Activated T-helper 2 cell treated with anti-CD3 and anti-CD28 coated beads, Interferon-gamma antibody, Interleukin-2, Interleukin-4, amounts not matched to agents 10 μg/mL and 5 μg/mL and 100 μg/mL, durations not matched to agents 14 hours and 24 hours and 36 hours (primary cell): ENCODE measurements at regions not wholly inside any gene's neighbourhood (a gene's known extent, or its start where the extent isn't known, plus 50 kb on each side); places are given as distances from the start of the nearest gene placed in this dataset.
"Not testable (repeated sequence)": the region's sequence is repeated elsewhere in the genome, so short reads cannot be mapped to it uniquely, and the experiment has no call there.

Source experiments
- DNase-seq: peaks from one replicate; pipeline ENCODE4 v3.0.0; 2021; ENCODE audit warnings: low spot score
- H3K27ac Mint-ChIP-seq: one replicate; pipeline ENCODE4 v1.8.0; 2021; ENCODE audit warnings: mixed read lengths
- H3K27me3 Mint-ChIP-seq: one replicate; pipeline ENCODE4 v1.8.0; 2021; ENCODE audit warnings: low read depth, mixed read lengths
- H3K36me3 Mint-ChIP-seq: one replicate; pipeline ENCODE4 v1.8.0; 2021; ENCODE audit warnings: low read depth, mixed read lengths
- H3K4me1 Mint-ChIP-seq: one replicate; pipeline ENCODE4 v1.8.0; 2021; ENCODE audit warnings: low read depth, mixed read lengths
- H3K4me3 Mint-ChIP-seq: one replicate; pipeline ENCODE4 v1.8.0; 2021; ENCODE audit warnings: low read depth, mild to moderate bottlenecking, moderate library complexity, mixed read lengths
- H3K9me3 Mint-ChIP-seq: one replicate; pipeline ENCODE4 v1.8.0; 2021; ENCODE audit warnings: mixed read lengths
- intact Hi-C: fragments of 100-400 bp; cut with micrococcal nuclease; formaldehyde crosslinking; loops from one replicate; pipeline ENCODE4 v1.15.1; 2023

DNA sequence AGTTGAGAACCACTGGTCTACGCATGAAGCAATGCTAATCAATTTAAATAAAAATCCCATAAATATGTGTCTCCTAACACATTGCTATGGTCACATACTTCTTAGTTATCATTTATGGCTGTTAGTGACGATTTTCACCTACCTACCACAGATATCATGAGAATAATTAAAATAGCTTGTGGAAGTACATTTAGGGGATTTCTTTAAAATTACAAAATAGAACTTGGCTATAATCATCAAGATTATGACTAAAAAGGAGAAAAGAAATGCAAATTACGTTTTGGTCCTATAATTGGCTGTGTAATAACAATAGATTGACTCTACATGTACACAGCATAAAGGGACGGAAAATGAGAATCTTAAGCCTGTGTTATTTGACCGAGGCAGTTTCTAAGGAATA, 581.4 kb downstream of the PRIM2 start:
- H3K27ac Mint-ChIP-seq, H3K9me3 Mint-ChIP-seq, DNase-seq, H3K36me3 Mint-ChIP-seq, H3K4me3 Mint-ChIP-seq, H3K4me1 Mint-ChIP-seq, H3K27me3 Mint-ChIP-seq, intact Hi-C loops: not testable (repeated sequence)

DNA sequence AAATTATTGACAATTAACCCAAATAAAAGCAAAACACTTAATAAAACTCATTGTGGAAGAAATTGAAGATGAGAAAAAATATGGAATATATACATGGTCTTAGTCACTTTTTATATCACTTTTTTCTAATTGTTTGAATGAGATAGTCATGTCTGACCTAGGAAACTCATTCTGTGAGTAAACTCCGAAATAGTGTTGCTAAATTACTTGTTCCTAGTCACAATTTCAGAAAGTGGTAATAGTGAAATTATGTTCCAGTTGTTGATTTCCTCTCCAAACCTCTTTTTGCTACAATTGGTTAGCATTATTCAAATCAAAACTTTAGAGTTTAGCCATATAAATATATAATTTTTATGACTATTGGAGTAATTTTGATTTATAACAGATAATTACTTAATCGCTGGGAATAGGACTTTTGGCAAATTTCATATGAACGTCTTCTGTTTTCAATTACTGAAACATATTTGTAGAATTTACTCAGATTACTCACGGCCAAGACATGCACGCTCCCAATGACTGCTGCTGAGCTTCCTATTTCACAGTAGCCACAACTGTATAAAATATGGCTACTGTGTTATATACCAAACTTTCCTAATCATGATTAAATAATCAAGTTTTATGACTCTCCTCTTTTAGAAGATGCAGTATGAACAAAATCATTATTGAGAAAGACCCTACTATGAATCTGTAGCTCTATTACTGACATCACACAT, 583.4 kb downstream of the PRIM2 start:
- H3K27me3 Mint-ChIP-seq, H3K27ac Mint-ChIP-seq, DNase-seq, intact Hi-C loops, H3K36me3 Mint-ChIP-seq, H3K9me3 Mint-ChIP-seq, H3K4me1 Mint-ChIP-seq, H3K4me3 Mint-ChIP-seq: not testable (repeated sequence)

- H3K4me3 Mint-ChIP-seq, DNase-seq, H3K27ac Mint-ChIP-seq, H3K4me1 Mint-ChIP-seq, H3K9me3 Mint-ChIP-seq, H3K36me3 Mint-ChIP-seq, intact Hi-C loops, H3K27me3 Mint-ChIP-seq: not testable (repeated sequence)
Observed at GRCh38 chr6:57901445-57901844, 584.0 kb downstream of the PRIM2 start.

DNA sequence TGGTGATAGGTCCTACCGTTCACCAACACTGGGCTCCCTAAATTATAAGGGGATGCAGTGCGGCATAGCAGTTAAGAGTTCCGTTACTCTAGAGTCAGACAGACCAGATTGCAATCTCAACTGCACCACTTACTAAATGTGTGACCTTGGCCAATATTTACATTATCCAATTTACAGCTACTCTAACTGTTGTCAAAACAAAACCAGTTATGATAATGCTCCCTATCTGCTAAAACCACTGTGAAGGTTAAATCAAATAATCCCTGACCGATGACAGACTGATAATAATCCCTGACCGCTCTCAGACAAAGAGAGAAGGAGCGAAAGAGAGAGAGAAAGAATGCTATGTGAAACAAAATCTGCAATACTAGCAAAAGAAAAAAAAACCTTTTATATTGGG, 586.9 kb downstream of the PRIM2 start:
- intact Hi-C loops, DNase-seq, H3K36me3 Mint-ChIP-seq, H3K4me1 Mint-ChIP-seq, H3K27me3 Mint-ChIP-seq, H3K4me3 Mint-ChIP-seq, H3K9me3 Mint-ChIP-seq, H3K27ac Mint-ChIP-seq: not testable (repeated sequence)

DNA sequence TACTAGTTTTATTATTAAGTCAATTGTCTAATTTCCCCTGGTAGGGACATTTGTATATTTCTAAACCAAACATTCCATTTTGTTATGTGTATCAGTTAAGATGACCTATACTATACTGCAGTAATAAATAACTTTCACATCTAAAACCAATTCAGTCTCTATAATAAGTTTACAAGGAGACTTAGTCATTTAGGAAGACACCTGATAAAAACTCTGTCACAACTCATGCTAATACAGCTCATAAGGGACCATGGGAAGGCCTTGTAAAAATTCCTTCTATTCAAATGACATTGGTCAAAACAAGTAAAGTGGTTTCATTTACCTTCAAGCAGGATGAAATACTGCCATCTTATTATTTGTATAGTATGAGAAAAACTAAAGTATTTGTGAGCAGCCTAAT, 597.9 kb downstream of the PRIM2 start:
- intact Hi-C loops, H3K9me3 Mint-ChIP-seq, H3K4me3 Mint-ChIP-seq, H3K4me1 Mint-ChIP-seq, DNase-seq, H3K27me3 Mint-ChIP-seq, H3K27ac Mint-ChIP-seq, H3K36me3 Mint-ChIP-seq: not testable (repeated sequence)

DNA sequence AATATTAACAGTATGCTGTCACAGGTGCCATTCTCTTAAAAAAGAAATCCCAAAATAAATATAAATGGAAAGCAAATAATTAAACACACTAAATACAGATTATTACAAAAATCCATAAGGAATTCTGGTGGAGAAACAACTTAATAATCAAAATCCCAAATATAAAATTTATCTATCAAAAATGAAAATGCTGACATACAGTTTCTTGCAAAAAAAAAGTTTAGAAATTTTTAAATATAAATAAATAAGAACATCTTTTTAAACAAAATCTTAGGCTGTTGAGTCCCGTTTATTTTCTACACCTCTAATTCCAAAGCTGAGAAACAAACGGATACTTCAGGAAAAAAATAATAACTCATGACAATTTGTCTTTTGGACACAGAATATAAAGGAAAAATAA, 625.5 kb downstream of the PRIM2 start:
- H3K27me3 Mint-ChIP-seq, H3K36me3 Mint-ChIP-seq, DNase-seq, H3K4me1 Mint-ChIP-seq, H3K9me3 Mint-ChIP-seq, H3K27ac Mint-ChIP-seq, intact Hi-C loops, H3K4me3 Mint-ChIP-seq: not testable (repeated sequence)

GRCh38 chr6:57946084-57946768, 628.8 kb downstream of the PRIM2 start:
- H3K9me3 Mint-ChIP-seq, H3K27me3 Mint-ChIP-seq, DNase-seq, H3K4me3 Mint-ChIP-seq, H3K4me1 Mint-ChIP-seq, H3K27ac Mint-ChIP-seq, intact Hi-C loops: not testable (repeated sequence)
- peaks cover 11% of the 10 kb centered on the region for H3K36me3 Mint-ChIP-seq

DNA sequence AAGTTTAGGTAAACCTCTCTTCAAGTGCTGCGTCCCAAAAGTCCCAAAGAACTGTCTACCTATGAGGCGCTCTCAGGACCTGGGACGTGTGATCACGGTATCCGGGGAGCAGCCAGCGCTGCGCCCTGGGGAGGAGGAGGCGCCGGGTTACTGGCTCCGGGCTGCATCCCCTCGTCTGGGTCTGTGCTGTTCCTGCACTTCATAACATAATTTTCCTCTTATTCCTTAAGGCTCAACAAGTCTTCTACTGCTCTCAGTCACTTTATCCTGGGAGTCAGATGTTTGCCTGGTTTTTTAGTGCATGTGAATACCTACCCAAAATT, 629.3 kb downstream of the PRIM2 start:
- DNase-seq, intact Hi-C loops, H3K27ac Mint-ChIP-seq, H3K4me1 Mint-ChIP-seq, H3K4me3 Mint-ChIP-seq, H3K27me3 Mint-ChIP-seq, H3K9me3 Mint-ChIP-seq: not testable (repeated sequence)
- peaks cover 11% of the 10 kb centered on the region for H3K36me3 Mint-ChIP-seq

DNA sequence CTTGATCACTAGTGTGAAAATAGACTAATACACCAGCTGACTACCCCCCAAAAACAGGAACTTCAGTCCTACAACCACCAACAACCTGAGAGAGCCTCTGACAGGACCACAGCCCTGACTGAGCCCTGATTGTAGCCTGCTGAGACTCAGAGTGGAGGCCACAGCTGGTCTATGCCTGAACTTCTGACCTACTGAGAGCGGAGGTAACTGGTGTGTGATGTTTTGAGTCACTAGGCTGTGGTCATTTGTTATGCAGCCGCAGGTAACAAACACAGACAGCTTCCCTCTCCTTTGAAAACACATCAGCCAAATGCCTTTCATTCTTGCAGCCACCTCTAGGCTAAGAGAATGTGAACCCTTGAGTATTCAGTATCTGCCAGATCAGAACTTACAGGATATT, 631.1 kb downstream of the PRIM2 start:
- H3K36me3 Mint-ChIP-seq = peaks cover 11% of the 10 kb centered on the region
- H3K9me3 Mint-ChIP-seq, DNase-seq, H3K27ac Mint-ChIP-seq, H3K27me3 Mint-ChIP-seq, H3K4me1 Mint-ChIP-seq, H3K4me3 Mint-ChIP-seq, intact Hi-C loops: not testable (repeated sequence)

- H3K4me1 Mint-ChIP-seq, H3K27ac Mint-ChIP-seq, DNase-seq, H3K27me3 Mint-ChIP-seq, H3K4me3 Mint-ChIP-seq, intact Hi-C loops, H3K9me3 Mint-ChIP-seq: not testable (repeated sequence)
- peaks cover 11% of the 10 kb centered on the region for H3K36me3 Mint-ChIP-seq
Observed at GRCh38 chr6:57950430-57950829, 633.0 kb downstream of the PRIM2 start.

DNA sequence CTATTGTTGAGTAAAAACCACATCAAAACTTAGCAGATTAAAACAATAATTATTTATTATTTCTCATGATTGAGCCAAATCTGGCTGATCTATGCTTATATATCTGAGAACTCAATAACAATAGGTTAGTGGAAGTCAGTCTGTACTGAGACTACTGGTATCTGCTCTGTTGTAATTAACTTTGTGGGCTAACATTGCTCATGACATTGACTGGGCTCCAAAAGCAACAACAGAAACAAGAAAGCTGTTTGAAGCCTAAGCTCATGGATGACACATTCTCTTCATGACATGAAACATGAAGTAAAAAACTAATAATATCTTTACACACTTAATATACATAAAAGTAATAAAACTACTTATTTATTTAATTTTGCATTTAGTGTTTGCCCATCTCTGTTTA, 649.3 kb downstream of the PRIM2 start:
- H3K27me3 Mint-ChIP-seq, H3K4me1 Mint-ChIP-seq, H3K9me3 Mint-ChIP-seq, DNase-seq, H3K4me3 Mint-ChIP-seq, H3K36me3 Mint-ChIP-seq, H3K27ac Mint-ChIP-seq, intact Hi-C loops: not testable (repeated sequence)

- H3K9me3 Mint-ChIP-seq, DNase-seq, H3K4me1 Mint-ChIP-seq, H3K36me3 Mint-ChIP-seq, intact Hi-C loops, H3K4me3 Mint-ChIP-seq, H3K27ac Mint-ChIP-seq, H3K27me3 Mint-ChIP-seq: not testable (repeated sequence)
Observed at GRCh38 chr6:57971956-57972355, 654.5 kb downstream of the PRIM2 start.

- intact Hi-C loops = no loop called here
- H3K9me3 Mint-ChIP-seq = no peaks in the 10 kb centered on the region
- no peak overlapping the region for H3K4me3 Mint-ChIP-seq
- no peak for DNase-seq
- no peaks in the 10 kb centered on the region for H3K36me3 Mint-ChIP-seq
- H3K4me1 Mint-ChIP-seq = no peaks in the 10 kb centered on the region
- no peak overlapping the region for H3K27ac Mint-ChIP-seq
- no peaks in the 10 kb centered on the region for H3K27me3 Mint-ChIP-seq
Observed at GRCh38 chr6:57974653-57975052, 657.2 kb downstream of the PRIM2 start.

GRCh38 chr6:57975127-57975526, 657.7 kb downstream of the PRIM2 start:
- H3K36me3 Mint-ChIP-seq, H3K4me3 Mint-ChIP-seq, H3K27me3 Mint-ChIP-seq, DNase-seq, H3K9me3 Mint-ChIP-seq, intact Hi-C loops, H3K27ac Mint-ChIP-seq, H3K4me1 Mint-ChIP-seq: not testable (repeated sequence)
